Stomach (tissue), 8 donors: ENCODE measurements at regions not wholly inside any gene's neighbourhood (a gene's known extent, or its start where the extent isn't known, plus 50 kb on each side); places are given as distances from the start of the nearest gene placed in this dataset.

Experiments used
- DNase-seq, 2 donors: peaks; one replicate each; pipeline versions ENCODE4 v3.0.0 to v3.0.0-alpha.2; 2013 to 2019
- H3K27ac ChIP-seq, 5 donors: fragments of 200-600 bp in 4 of 5; sonication (generic) in 4 of 5; one replicate each; pipeline ENCODE4 v1.5.1; 2013 to 2019; ENCODE audit warnings: mild to moderate bottlenecking in 1 of 5, moderate library complexity in 1 of 5
- H3K27me3 ChIP-seq, 3 donors: fragments of 200-600 bp; sonication (generic); one replicate each; pipeline ENCODE4 v1.5.1; 2017 to 2019; ENCODE audit warnings: mixed run types in 1 of 3
- H3K36me3 ChIP-seq, 4 donors: fragments of 200-600 bp; sonication (generic); 1 replicate in 3 of 4; 2 replicates in 1 of 4; pipeline ENCODE4 v1.5.1; 2016 to 2019
- H3K4me1 ChIP-seq, 4 donors: fragments of 200-600 bp; sonication (generic); one replicate each; pipeline ENCODE4 v1.5.1; 2016 to 2019
- H3K4me3 ChIP-seq, 4 donors: fragments of 200-600 bp; sonication (generic) in 3 of 4; one replicate each; pipeline ENCODE4 v1.5.1; 2016 to 2019; ENCODE audit warnings: mild to moderate bottlenecking in 1 of 4
- H3K9me3 ChIP-seq, 4 donors: fragments of 200-600 bp; sonication (generic); one replicate each; pipeline ENCODE4 v1.5.1; 2016 to 2019
- EP300 ChIP-seq: sonication (generic); formaldehyde crosslinking; IDR thresholded peaks from one replicate; pipeline ENCODE4 v1.6.1; 2017; ENCODE audit warnings: antibody characterized with exemption
- POLR2A ChIP-seq, 4 donors: fragments of 450-650 bp; IDR thresholded peaks; one replicate each; pipeline ENCODE4 v1.6.1; 2016; ENCODE audit warnings: antibody characterized with exemption in 4 of 4, control low read depth in 2 of 4, mild to moderate bottlenecking in 1 of 4, moderate library complexity in 1 of 4
- POLR2AphosphoS5 ChIP-seq, 3 donors: sonication (generic); formaldehyde crosslinking; IDR thresholded peaks; one replicate each; pipeline ENCODE4 v1.6.1; 2016; ENCODE audit warnings: antibody characterized with exemption in 3 of 3
- WGBS, 5 donors: extraction: QIAGEN DNeasy Blood & Tissue Kit in 3 of 5; methylation state at CpG; one replicate each; pipeline versions ENCODE4 v1.1.5 to v1.1.7; 2013 to 2018; 5-methylcytosine and 5-hydroxymethylcytosine counted together
- intact Hi-C: fragments of 100-400 bp; cut with DNase I; formaldehyde crosslinking; loops from one replicate; pipeline ENCODE4 v1.15.1; 2023; ENCODE audit warnings: low total_unique reads
- TF ChIP-seq, protein P1 (sequence below), 7 experiments: fragments of 450-650 bp in 4 of 7; fragments of 200-600 bp in 3 of 7; sonication (generic) in 3 of 7; IDR thresholded peaks; one replicate each; pipeline ENCODE4 v1.5.1; 2016 to 2019; ENCODE audit warnings: antibody characterized with exemption in 7 of 7, control low read depth in 2 of 7, mild to moderate bottlenecking in 1 of 7
- donor health status: healthy with polysubstance abuse.
- donor health status: Bipolar disorder and iron deficiency.
- donor health status: healthy.

DNA sequence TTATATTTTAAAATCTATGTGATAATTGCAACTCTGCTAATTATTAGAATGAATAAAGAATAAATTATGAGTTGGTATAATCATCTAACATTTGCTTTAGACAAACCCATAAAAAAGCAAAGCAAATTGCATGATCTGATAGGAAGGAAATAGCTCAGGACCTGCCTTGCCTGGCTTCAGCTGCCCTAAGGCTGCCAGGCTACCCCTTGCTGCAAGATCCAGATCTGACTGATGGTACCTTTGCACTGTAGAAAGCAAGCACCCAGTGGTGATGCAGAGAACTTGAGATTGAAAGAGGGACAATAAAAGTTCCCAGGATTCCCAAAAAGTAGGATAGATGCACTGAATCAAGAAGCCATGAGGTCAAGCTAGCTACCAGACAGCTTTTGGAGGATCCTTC lies 100.9 kb upstream of the FSTL4 start:
- no peaks in the 10 kb centered on the region for H3K9me3 ChIP-seq
- no peak for DNase-seq
- no peak overlapping the region for H3K4me3 ChIP-seq
- no peaks in the 10 kb centered on the region for H3K36me3 ChIP-seq
- H3K4me1 ChIP-seq, result peaks cover 0 to 14% (median 4%) of the 10 kb centered on the region in 4 donors
- H3K27ac ChIP-seq, result no peak overlapping the region
- intact Hi-C loops, result no loop called here
- H3K27me3 ChIP-seq, result no peaks in the 10 kb centered on the region
- TF ChIP-seq EP300, result no peak

DNA sequence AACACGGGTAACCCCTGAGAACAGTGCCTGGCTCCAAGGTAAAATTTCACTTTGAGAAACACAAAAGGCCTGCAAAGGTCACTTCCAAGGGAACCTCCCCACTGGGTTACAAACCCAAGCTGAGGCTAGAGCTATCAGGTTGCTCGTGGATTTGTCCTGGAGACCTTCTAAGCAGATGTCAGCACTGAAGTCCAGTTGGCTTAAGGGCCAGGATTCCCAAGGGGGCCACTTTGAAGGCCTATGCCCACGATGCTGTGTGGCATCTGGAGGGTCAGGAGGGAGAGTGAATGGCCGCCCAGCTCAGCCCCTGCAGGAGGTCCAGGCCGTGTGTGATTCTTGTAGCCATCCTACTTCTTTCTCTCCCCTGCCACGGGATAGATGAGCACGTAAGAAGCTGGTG lies 100.2 kb upstream of the FSTL4 start:
- Histone ChIP-seq H3K27ac (no peak overlapping the region), H3K4me1 (peaks cover 0 to 14% (median 4%) of the 10 kb centered on the region in 4 donors), H3K36me3 (no peaks in the 10 kb centered on the region), H3K4me3 (no peak overlapping the region), H3K27me3 (no peaks in the 10 kb centered on the region), H3K9me3 (no peaks in the 10 kb centered on the region)
- intact Hi-C loops, result no loop called here
- DNase-seq, result no peak
- TF ChIP-seq POLR2A (IDR thresholded peaks at IDR 0.05) (no peak), POLR2AphosphoS5 (IDR thresholded peaks at IDR 0.05) (no peak), EP300 (no peak)
- TF ChIP-seq, protein P1, sequence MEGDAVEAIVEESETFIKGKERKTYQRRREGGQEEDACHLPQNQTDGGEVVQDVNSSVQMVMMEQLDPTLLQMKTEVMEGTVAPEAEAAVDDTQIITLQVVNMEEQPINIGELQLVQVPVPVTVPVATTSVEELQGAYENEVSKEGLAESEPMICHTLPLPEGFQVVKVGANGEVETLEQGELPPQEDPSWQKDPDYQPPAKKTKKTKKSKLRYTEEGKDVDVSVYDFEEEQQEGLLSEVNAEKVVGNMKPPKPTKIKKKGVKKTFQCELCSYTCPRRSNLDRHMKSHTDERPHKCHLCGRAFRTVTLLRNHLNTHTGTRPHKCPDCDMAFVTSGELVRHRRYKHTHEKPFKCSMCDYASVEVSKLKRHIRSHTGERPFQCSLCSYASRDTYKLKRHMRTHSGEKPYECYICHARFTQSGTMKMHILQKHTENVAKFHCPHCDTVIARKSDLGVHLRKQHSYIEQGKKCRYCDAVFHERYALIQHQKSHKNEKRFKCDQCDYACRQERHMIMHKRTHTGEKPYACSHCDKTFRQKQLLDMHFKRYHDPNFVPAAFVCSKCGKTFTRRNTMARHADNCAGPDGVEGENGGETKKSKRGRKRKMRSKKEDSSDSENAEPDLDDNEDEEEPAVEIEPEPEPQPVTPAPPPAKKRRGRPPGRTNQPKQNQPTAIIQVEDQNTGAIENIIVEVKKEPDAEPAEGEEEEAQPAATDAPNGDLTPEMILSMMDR (IDR thresholded peaks at IDR 0.05), result no peak
- WGBS, 5 donors, result 68 to 78% (median 77%) methylated on average over 6 to 7 of the region's 7 CpGs

DNA sequence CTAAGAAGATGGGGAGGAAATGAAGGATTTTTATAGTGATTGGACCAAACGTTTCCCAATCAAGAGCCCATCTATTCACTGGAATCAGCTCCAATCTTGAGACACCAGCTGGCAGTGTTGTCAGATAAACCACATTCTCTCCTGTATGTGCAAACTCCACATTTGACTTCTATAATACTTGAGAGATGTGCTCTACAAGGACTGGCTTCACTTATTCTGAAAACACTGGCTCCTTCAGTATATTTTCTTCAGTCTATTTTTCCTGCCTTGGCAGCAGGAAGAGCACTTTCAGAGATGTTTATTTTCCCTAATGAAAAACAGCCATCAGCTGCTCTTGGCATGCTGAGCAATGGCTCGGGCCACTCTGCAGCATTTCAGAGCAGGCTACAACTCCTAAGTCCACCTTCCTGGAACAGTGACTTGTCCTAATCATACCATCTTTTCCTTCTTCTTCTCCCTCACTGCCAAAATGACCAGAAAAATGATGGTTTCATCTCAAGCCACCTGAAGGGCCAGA lies 96.9 kb upstream of the FSTL4 start:
- Histone ChIP-seq H3K27ac (no peak overlapping the region), H3K36me3 (no peaks in the 10 kb centered on the region), H3K9me3 (no peaks in the 10 kb centered on the region), H3K27me3 (no peaks in the 10 kb centered on the region), H3K4me1 (peaks cover 0 to 14% (median 4%) of the 10 kb centered on the region in 4 donors), H3K4me3 (no peak overlapping the region)
- intact Hi-C loops, result no loop called here
- TF ChIP-seq POLR2A (IDR thresholded peaks at IDR 0.05) (no peak), POLR2AphosphoS5 (IDR thresholded peaks at IDR 0.05) (no peak), EP300 (no peak)
- TF ChIP-seq, protein P1 (IDR thresholded peaks at IDR 0.05), result no peak
- WGBS, 5 donors, result 14 to 40% (median 26%) methylated on average over 2 of the region's 2 CpGs
- DNase-seq, result peak in 1 of 2 donors; percentile 38

DNA sequence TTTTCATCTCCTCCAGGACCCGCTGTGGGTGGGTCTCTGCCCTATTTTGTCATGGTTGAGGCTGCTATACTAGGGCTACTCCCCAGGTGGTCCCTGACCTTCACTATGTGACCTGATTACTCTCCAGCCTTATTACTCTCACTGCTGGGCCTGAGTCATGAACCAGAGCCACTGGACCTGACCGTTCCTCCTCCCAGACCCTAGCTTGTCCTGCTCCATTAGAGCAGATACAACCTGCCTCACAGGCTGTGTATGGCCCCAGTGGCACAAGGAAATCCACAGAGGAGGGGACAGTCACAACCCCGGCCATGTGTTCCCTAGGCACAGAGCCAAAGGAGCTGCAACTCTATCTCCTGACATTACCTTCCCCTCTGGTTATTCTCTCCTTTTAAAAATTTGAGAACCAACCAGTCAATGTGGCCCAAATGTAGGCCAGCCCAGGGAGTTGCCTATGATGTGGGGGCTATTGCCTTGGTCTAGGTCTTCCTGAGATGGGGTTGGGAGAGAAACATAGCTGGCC lies 96.0 kb upstream of the FSTL4 start:
- no peak overlapping the region for H3K4me3 ChIP-seq
- no peaks in the 10 kb centered on the region for H3K9me3 ChIP-seq
- no peak overlapping the region for H3K27ac ChIP-seq
- TF ChIP-seq POLR2AphosphoS5 (IDR thresholded peaks at IDR 0.05) (no peak), POLR2A (IDR thresholded peaks at IDR 0.05) (no peak), EP300 (no peak)
- TF ChIP-seq, protein P1 (IDR thresholded peaks at IDR 0.05), result no peak
- DNase-seq, result no peak
- 47 to 73% (median 60%) methylated on average over 3 of the region's 3 CpGs for WGBS, 5 donors
- no peaks in the 10 kb centered on the region for H3K36me3 ChIP-seq
- no peaks in the 10 kb centered on the region for H3K27me3 ChIP-seq
- peaks cover 0 to 14% (median 4%) of the 10 kb centered on the region in 4 donors for H3K4me1 ChIP-seq
- intact Hi-C loops, result no loop called here

DNA sequence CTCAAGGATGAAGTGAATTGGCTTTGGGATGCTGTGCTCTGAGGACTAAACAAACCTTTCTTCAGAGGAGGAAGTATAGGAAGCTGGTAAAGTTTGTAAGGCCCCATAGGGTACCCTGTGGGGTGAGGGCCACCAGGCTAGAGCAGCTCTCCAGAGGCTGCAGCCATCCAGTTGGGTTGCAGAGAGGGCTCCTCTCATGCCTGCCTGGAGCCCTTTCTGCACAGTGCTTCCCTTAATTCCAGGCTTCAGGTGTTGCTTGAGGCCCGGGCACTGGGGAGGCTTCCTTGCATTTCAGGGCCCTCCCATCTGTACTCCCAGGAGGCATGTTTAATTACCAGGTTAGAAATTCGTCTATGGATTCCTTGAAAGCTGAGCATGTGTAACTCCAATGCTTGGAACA lies 95.3 kb upstream of the FSTL4 start:
- TF ChIP-seq POLR2A (IDR thresholded peaks at IDR 0.05) (no peak), EP300 (no peak), POLR2AphosphoS5 (IDR thresholded peaks at IDR 0.05) (no peak)
- TF ChIP-seq, protein P1 (IDR thresholded peaks at IDR 0.05), result no peak
- H3K4me3 ChIP-seq, result no peak overlapping the region
- intact Hi-C loops, result no loop called here
- no peaks in the 10 kb centered on the region for H3K9me3 ChIP-seq
- H3K27ac ChIP-seq, result no peak overlapping the region
- H3K36me3 ChIP-seq, result no peaks in the 10 kb centered on the region
- no peak for DNase-seq
- no peaks in the 10 kb centered on the region for H3K27me3 ChIP-seq
- H3K4me1 ChIP-seq, result peaks cover 0 to 14% (median 4%) of the 10 kb centered on the region in 4 donors
- 28 to 56% (median 41%) methylated on average over 2 of the region's 2 CpGs for WGBS, 5 donors
